CD4-positive, alpha-beta T cell treated with Interferon alpha-2 for 1 hour (primary cell): ENCODE measurements at regions not wholly inside any gene's neighbourhood (a gene's known extent, or its start where the extent isn't known, plus 50 kb on each side); places are given as distances from the start of the nearest gene placed in this dataset.
A peak's percentile ranks its signal among the peaks of the same experiment; 100 is the strongest.

Source experiments
- DNase-seq, 2 donors: peaks; one replicate each; pipeline ENCODE4 v3.0.0-alpha.2; 2020 to 2022

GRCh38 chr5:109917154-109917546, 227.4 kb downstream of the MAN2A1 start:
- no peak for DNase-seq

GRCh38 chr5:109917966-109918365, 228.2 kb downstream of the MAN2A1 start:
- no peak for DNase-seq

GRCh38 chr5:109920736-109921135, 231.0 kb downstream of the MAN2A1 start:
- DNase-seq = no peak

- DNase-seq = peak; percentile 61 to 70
Measured at GRCh38 chr5:109921735-109922380, 232.1 kb downstream of the MAN2A1 start.

GRCh38 chr5:109922381-109922995, 232.8 kb downstream of the MAN2A1 start:
- peak in 1 of 2 donors; percentile 9 for DNase-seq

GRCh38 chr5:109923205-109923604, 233.5 kb downstream of the MAN2A1 start:
- no peak for DNase-seq

- no peak for DNase-seq
Measured at GRCh38 chr5:109924237-109925107, 234.7 kb downstream of the MAN2A1 start.

- no peak for DNase-seq
Measured at GRCh38 chr5:109927639-109928038, 237.9 kb downstream of the MAN2A1 start.

GRCh38 chr5:109928046-109928445, 238.3 kb downstream of the MAN2A1 start:
- no peak for DNase-seq

- no peak for DNase-seq
Measured at GRCh38 chr5:109928811-109929210, 239.1 kb downstream of the MAN2A1 start.

GRCh38 chr5:109929376-109929775, 239.6 kb downstream of the MAN2A1 start:
- no peak for DNase-seq

- no peak for DNase-seq
Measured at GRCh38 chr5:109929911-109930310, 240.2 kb downstream of the MAN2A1 start.

- no peak for DNase-seq
Measured at GRCh38 chr5:109931049-109931780, 241.5 kb downstream of the MAN2A1 start.

GRCh38 chr5:109935833-109936490, 246.2 kb downstream of the MAN2A1 start:
- no peak for DNase-seq

GRCh38 chr5:109936996-109937395, 247.3 kb downstream of the MAN2A1 start:
- DNase-seq = no peak

- no peak for DNase-seq
Measured at GRCh38 chr5:109937951-109938350, 248.2 kb downstream of the MAN2A1 start.

GRCh38 chr5:109938453-109938852, 248.7 kb downstream of the MAN2A1 start:
- no peak for DNase-seq

- no peak for DNase-seq
Measured at GRCh38 chr5:109939116-109939682, 249.5 kb downstream of the MAN2A1 start.

GRCh38 chr5:109942646-109943045, 252.9 kb downstream of the MAN2A1 start:
- no peak for DNase-seq

- no peak for DNase-seq
Measured at GRCh38 chr5:109943701-109944235, 254.0 kb downstream of the MAN2A1 start.

- no peak for DNase-seq
Measured at GRCh38 chr5:109944461-109944860, 254.7 kb downstream of the MAN2A1 start.
